ENCODE measurements at regions not wholly inside any gene's neighbourhood (a gene's known extent, or its start where the extent isn't known, plus 50 kb on each side); places are given as distances from the start of the nearest gene placed in this dataset.

DNA sequence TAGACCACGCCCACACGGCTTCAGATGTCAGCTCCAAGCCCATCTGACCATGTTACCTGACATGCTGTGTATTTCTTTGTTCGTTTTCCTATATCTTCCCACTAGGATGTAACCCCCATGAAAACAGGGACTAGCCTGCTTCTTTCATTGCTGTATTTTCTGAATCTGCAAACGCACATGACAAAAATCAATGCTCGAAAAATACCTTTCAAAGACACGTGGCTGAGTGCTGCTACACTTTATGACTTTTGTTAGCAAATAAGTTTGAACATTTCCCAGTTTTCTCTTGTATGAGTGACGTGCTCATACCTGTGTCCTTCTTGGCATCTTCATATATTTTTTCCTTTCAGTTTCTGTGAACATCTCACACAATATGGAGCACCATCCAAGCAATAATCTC is 181.3 kb upstream of the IRX1 start:
- TF ChIP-seq ZSCAN18 (CRISPR knock-in tag; IDR thresholded peaks at IDR 0.05) (no peak), ZNF263 (CRISPR knock-in tag; IDR thresholded peaks at IDR 0.05; ENCODE audit: low read depth) (no peak), MLX (CRISPR knock-in tag; IDR thresholded peaks at IDR 0.05) (no peak), CTCF (IDR thresholded peaks at IDR 0.05) (no peak)

All from WTC11 (cell line).